ENCODE measurements at regions not wholly inside any gene's neighbourhood (a gene's known extent, or its start where the extent isn't known, plus 50 kb on each side); places are given as distances from the start of the nearest gene placed in this dataset.

DNA sequence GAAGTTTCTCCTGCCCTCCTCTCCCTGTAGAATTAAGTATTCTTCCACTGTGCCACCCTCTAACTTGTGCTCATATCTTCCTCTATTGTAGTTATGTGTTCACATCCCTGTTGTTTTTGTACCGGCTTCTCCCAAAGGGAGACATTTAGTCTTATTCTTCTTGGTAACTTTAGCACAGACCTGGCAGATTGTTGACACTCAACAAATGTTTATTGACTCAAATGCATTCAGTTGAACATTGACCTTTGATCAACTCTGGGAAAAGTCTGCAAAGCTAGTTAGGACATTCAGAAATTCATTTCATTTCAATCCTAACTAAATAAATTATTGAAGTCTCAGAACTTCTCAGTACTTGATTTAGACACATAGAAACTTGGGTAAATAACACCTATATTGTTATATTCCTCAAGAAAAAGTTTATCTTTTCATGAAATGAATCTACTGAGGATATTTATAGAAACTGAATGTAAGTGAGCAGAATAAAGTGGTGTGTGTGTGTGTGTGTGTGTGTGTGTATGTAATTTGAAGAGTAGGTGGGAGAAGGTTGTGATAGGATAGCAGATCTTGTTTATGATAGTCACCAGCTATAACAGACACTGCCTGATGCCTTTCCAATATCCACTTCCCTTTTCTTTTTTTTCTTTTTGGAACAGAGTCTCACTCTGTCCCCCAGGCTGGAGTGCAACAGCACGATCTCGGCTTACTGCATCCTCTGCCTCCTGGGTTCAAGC lies 872.4 kb upstream of the CXADR start:
- no peaks in the 10 kb centered on the region for H3K27me3 ChIP-seq (ENCODE audit: control insufficient read depth, insufficient read depth, low read length, poor library complexity, severe bottlenecking)
- H3K36me3 ChIP-seq (ENCODE audit: control insufficient read depth, insufficient read depth, low read length): no peaks in the 10 kb centered on the region
- H3K4me3 ChIP-seq (ENCODE audit: insufficient read depth, low read depth, low read length): no peak overlapping the region
- H3K9me3 ChIP-seq (ENCODE audit: control insufficient read depth, low read length): no peaks in the 10 kb centered on the region
- H3K27ac ChIP-seq (ENCODE audit: insufficient read depth, low read depth, low read length, poor library complexity, severe bottlenecking): no peak overlapping the region
- 89 to 94% methylated on average over 3 of the region's 3 CpGs for WGBS, 2 experiments
- no peaks in the 10 kb centered on the region for H3K4me1 ChIP-seq (ENCODE audit: control insufficient read depth, insufficient read depth, low read length)

DNA sequence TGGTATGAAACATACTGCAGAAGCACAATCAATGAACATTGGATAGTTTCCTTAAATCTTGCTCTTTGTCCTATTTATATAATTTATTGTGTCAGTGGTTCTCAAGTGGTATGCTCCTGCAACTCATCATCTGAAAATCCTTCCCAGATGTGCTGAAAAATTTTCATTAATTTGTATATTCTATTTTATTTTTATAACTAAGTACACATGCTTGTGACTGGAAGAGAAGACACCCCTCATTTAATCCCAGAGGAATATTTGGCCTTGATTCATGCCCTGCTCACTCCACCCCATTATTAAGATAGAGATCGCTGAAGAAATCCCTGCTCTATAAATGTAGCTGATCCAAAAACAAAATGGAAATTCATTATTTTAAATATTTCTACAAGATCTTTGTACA lies 870.5 kb upstream of the CXADR start:
- Histone ChIP-seq H3K9me3 (ENCODE audit: control insufficient read depth, low read length) (no peaks in the 10 kb centered on the region), H3K27me3 (ENCODE audit: control insufficient read depth, insufficient read depth, low read length, poor library complexity, severe bottlenecking) (no peaks in the 10 kb centered on the region), H3K4me1 (ENCODE audit: control insufficient read depth, insufficient read depth, low read length) (no peaks in the 10 kb centered on the region), H3K27ac (ENCODE audit: insufficient read depth, low read depth, low read length, poor library complexity, severe bottlenecking) (no peak overlapping the region), H3K4me3 (ENCODE audit: insufficient read depth, low read depth, low read length) (no peak overlapping the region), H3K36me3 (ENCODE audit: control insufficient read depth, insufficient read depth, low read length) (no peaks in the 10 kb centered on the region)
- WGBS, 2 experiments: 89 to 90% methylated on average over 1 of the region's 1 CpG

DNA sequence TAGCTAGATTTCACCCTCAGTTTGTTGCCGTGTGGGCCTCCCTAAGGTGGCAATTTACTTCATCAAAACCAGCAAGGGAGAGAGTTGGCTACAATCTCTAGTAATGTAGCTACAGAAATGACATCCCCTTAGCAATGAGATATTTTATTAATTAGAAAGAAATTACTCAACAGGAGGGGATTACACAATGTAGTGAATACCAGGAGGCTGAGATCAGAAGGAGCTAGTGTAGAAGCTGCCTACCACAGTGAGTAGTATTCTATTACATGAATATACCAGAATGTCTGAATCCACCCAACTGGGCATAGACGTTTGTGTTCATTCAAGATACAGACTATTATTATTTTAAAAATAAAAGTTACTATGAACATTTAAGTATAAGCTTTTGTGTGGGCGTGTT lies 868.2 kb upstream of the CXADR start:
- Histone ChIP-seq H3K27ac (ENCODE audit: insufficient read depth, low read depth, low read length, poor library complexity, severe bottlenecking) (no peak overlapping the region), H3K9me3 (ENCODE audit: control insufficient read depth, low read length) (no peaks in the 10 kb centered on the region), H3K27me3 (ENCODE audit: control insufficient read depth, insufficient read depth, low read length, poor library complexity, severe bottlenecking) (no peaks in the 10 kb centered on the region), H3K36me3 (ENCODE audit: control insufficient read depth, insufficient read depth, low read length) (no peaks in the 10 kb centered on the region), H3K4me1 (ENCODE audit: control insufficient read depth, insufficient read depth, low read length) (no peaks in the 10 kb centered on the region), H3K4me3 (ENCODE audit: insufficient read depth, low read depth, low read length) (no peak overlapping the region)
- WGBS, 2 experiments: 91 to 97% methylated on average over 1 to 2 of the region's 3 CpGs

DNA sequence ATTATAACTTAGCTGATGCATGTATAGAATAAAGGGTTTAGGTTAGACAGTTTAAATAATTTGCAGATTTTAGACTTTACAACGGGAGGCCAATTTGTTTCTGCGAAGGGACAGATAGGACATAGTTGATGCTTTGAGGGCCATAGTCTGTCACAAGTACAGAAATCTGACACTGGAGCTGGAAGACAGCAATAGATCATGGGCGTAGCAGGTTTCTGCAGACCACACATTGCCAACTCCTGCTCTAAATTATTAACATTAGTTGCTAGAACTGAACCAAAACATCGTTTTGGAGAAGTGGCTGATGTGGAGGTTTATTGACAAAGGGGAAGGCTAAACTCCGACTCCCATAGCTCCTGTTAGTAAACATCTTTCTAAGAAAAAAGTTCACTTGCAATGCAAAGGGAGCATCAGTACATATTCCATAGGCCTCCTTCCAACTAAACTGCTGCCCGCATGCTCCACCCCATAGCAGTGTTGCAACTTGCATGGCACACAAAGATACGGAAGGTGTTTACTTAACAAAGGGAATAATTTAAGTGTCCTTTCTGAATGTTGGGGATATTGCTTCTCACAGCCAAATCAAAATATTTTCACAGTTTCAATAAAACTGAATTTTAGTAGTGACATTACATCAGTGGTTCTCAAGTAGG lies 862.0 kb upstream of the CXADR start:
- no peaks in the 10 kb centered on the region for H3K4me1 ChIP-seq (ENCODE audit: control insufficient read depth, insufficient read depth, low read length)
- WGBS, 2 experiments: 95 to 98% methylated on average over 5 to 6 of the region's 7 CpGs
- H3K27me3 ChIP-seq (ENCODE audit: control insufficient read depth, insufficient read depth, low read length, poor library complexity, severe bottlenecking): no peaks in the 10 kb centered on the region
- H3K27ac ChIP-seq (ENCODE audit: insufficient read depth, low read depth, low read length, poor library complexity, severe bottlenecking): no peak overlapping the region
- no peak overlapping the region for H3K4me3 ChIP-seq (ENCODE audit: insufficient read depth, low read depth, low read length)
- no peaks in the 10 kb centered on the region for H3K36me3 ChIP-seq (ENCODE audit: control insufficient read depth, insufficient read depth, low read length)
- no peaks in the 10 kb centered on the region for H3K9me3 ChIP-seq (ENCODE audit: control insufficient read depth, low read length)

DNA sequence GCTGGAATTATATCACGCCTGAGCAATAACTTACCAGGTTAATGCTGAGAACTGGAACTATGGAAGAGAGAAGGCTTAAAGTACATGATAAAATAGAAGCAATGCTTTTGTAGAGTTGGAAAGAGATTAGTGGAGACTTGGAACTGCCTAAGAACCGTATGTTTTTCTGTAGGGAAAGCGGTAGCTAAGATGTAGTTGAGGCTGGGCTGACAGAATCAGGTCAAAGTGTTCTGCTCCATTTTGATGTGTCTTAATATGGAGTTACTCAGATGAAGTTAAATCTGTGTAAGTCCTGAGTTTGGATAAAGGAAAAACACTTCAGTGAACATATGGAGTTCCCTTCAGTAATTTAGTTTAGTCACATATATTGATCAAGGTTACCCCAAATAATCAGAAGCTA lies 860.9 kb upstream of the CXADR start:
- no peaks in the 10 kb centered on the region for H3K9me3 ChIP-seq (ENCODE audit: control insufficient read depth, low read length)
- no peak overlapping the region for H3K4me3 ChIP-seq (ENCODE audit: insufficient read depth, low read depth, low read length)
- H3K4me1 ChIP-seq (ENCODE audit: control insufficient read depth, insufficient read depth, low read length): no peaks in the 10 kb centered on the region
- H3K27me3 ChIP-seq (ENCODE audit: control insufficient read depth, insufficient read depth, low read length, poor library complexity, severe bottlenecking): no peaks in the 10 kb centered on the region
- H3K36me3 ChIP-seq (ENCODE audit: control insufficient read depth, insufficient read depth, low read length): no peaks in the 10 kb centered on the region
- no peak overlapping the region for H3K27ac ChIP-seq (ENCODE audit: insufficient read depth, low read depth, low read length, poor library complexity, severe bottlenecking)
- WGBS, 2 experiments: 92 to 95% methylated on average over 3 of the region's 3 CpGs

DNA sequence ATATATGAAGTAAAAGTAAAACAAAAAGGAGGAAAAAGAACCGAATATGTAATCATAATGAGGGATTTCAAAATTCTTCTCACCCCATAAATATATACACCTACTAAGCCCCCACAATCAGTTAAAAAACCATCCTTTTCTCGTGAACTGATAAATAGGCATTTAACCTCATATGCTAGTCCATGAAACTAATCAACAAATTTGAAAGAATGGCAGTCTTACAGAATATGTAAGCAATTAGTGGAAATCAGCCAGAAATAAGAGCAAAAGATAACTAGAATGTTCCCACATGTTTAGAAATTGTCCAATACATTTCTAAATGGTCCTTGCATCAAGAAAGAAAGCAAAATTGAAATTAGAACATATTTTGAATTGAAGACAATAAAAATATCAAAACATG lies 849.4 kb upstream of the CXADR start:
- 88 to 97% methylated on average over 1 to 2 of the region's 2 CpGs for WGBS, 2 experiments
- Histone ChIP-seq H3K27ac (ENCODE audit: insufficient read depth, low read depth, low read length, poor library complexity, severe bottlenecking) (no peak overlapping the region), H3K36me3 (ENCODE audit: control insufficient read depth, insufficient read depth, low read length) (no peaks in the 10 kb centered on the region), H3K9me3 (ENCODE audit: control insufficient read depth, low read length) (no peaks in the 10 kb centered on the region), H3K27me3 (ENCODE audit: control insufficient read depth, insufficient read depth, low read length, poor library complexity, severe bottlenecking) (no peaks in the 10 kb centered on the region), H3K4me1 (ENCODE audit: control insufficient read depth, insufficient read depth, low read length) (no peaks in the 10 kb centered on the region), H3K4me3 (ENCODE audit: insufficient read depth, low read depth, low read length) (no peak overlapping the region)

DNA sequence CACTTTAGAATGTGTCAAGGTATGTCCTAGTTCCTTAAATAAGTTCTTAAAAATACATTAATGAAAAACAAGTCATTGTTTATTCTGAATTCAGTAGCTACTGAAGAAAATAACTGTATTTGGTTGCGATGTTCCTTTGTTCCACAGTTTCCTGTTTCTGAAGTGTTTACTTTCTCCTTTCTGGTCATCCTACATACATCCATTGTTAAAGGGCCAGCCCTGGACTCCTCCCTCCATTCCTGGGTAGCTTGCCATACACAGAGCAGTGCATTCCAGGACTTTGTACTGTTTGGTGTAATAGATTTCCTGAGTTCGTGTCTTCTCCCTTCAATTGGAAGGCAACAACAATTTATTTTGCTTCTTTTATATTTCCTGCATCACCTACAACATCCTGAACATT lies 845.4 kb upstream of the CXADR start:
- no peaks in the 10 kb centered on the region for H3K27me3 ChIP-seq (ENCODE audit: control insufficient read depth, insufficient read depth, low read length, poor library complexity, severe bottlenecking)
- no peak overlapping the region for H3K27ac ChIP-seq (ENCODE audit: insufficient read depth, low read depth, low read length, poor library complexity, severe bottlenecking)
- no peaks in the 10 kb centered on the region for H3K4me1 ChIP-seq (ENCODE audit: control insufficient read depth, insufficient read depth, low read length)
- no peaks in the 10 kb centered on the region for H3K36me3 ChIP-seq (ENCODE audit: control insufficient read depth, insufficient read depth, low read length)
- H3K4me3 ChIP-seq (ENCODE audit: insufficient read depth, low read depth, low read length): no peak overlapping the region
- H3K9me3 ChIP-seq (ENCODE audit: control insufficient read depth, low read length): no peaks in the 10 kb centered on the region
- WGBS, 2 experiments: 90 to 94% methylated on average over 2 of the region's 2 CpGs

DNA sequence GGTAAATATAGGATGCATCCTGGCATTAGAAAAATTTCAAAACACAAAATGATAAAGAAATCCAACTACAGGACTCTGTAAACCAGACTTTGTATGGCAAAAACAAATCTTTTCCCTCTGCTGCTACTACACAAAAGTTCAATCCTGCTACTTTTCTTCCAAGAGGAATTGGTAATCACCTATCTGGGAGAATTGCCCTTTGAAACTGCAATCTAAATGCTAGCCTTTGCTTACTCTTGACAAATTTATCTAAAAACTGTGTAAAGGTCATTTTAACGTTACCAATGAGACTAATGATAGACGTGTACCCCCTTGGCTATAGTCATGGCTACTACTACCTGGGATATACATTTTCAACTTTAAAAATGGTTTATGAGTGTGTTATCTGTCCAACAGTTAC lies 837.9 kb upstream of the CXADR start:
- no peaks in the 10 kb centered on the region for H3K27me3 ChIP-seq (ENCODE audit: control insufficient read depth, insufficient read depth, low read length, poor library complexity, severe bottlenecking)
- H3K9me3 ChIP-seq (ENCODE audit: control insufficient read depth, low read length): no peaks in the 10 kb centered on the region
- no peak overlapping the region for H3K4me3 ChIP-seq (ENCODE audit: insufficient read depth, low read depth, low read length)
- no peaks in the 10 kb centered on the region for H3K36me3 ChIP-seq (ENCODE audit: control insufficient read depth, insufficient read depth, low read length)
- H3K4me1 ChIP-seq (ENCODE audit: control insufficient read depth, insufficient read depth, low read length): no peaks in the 10 kb centered on the region
- H3K27ac ChIP-seq (ENCODE audit: insufficient read depth, low read depth, low read length, poor library complexity, severe bottlenecking): no peak overlapping the region
- 53 to 93% methylated on average over 2 of the region's 2 CpGs for WGBS, 2 experiments

DNA sequence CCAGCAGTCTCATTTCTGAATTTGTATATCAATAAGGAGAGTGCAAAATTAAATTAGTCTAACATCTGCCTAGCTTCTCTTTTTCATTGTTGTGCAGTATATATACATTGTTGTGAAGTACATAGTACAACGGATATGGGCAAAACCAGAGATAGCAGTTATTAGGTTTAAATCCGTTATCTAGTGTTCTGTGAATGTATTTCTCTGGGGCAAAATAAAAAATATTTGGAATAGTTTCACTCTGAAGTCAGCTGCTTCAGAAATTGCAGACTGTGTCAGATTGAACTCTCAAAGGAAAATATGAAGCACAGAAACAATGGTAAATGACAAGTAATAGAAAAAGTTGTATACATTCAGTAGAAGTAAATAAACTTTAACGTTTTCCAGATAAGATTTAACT lies 836.5 kb upstream of the CXADR start:
- H3K9me3 ChIP-seq (ENCODE audit: control insufficient read depth, low read length): no peaks in the 10 kb centered on the region
- WGBS, 2 experiments: 94 to 96% methylated on average over 3 of the region's 3 CpGs
- no peaks in the 10 kb centered on the region for H3K36me3 ChIP-seq (ENCODE audit: control insufficient read depth, insufficient read depth, low read length)
- H3K4me3 ChIP-seq (ENCODE audit: insufficient read depth, low read depth, low read length): no peak overlapping the region
- no peak overlapping the region for H3K27ac ChIP-seq (ENCODE audit: insufficient read depth, low read depth, low read length, poor library complexity, severe bottlenecking)
- H3K4me1 ChIP-seq (ENCODE audit: control insufficient read depth, insufficient read depth, low read length): no peaks in the 10 kb centered on the region
- no peaks in the 10 kb centered on the region for H3K27me3 ChIP-seq (ENCODE audit: control insufficient read depth, insufficient read depth, low read length, poor library complexity, severe bottlenecking)

DNA sequence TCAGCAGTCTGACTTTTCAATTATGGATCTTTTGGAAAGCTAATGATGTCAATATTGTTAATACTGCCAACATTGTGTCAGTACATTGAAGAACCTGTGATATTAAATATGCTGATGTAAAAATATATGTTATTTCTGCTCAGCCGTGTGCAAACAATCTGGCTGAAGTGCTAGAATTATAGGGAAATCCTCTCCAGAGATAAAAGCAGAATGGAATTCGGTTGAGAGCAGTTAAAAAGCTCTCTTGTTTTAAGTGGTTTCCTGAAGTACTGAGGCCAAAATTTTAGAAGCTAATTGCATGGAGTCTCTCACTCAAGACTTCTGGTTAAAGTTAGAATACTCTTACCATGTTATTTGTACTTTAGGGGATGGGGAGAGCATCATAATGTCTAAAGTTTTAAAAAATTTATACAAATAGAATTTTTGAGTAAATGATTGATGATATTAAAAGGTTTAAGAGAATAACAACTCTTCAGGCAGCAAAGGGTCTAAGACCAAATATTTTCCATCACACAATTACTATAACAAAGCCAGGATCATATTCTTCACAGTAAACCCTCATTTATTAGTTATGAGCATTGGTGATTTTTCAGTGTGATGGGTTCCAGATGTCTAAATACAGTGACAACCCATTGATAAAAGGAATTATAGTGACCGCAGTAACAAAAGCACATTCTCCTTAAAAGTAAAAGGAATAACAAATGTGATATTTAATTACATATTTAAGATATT lies 834.2 kb upstream of the CXADR start:
- no peaks in the 10 kb centered on the region for H3K4me1 ChIP-seq (ENCODE audit: control insufficient read depth, insufficient read depth, low read length)
- no peak overlapping the region for H3K4me3 ChIP-seq (ENCODE audit: insufficient read depth, low read depth, low read length)
- H3K36me3 ChIP-seq (ENCODE audit: control insufficient read depth, insufficient read depth, low read length): no peaks in the 10 kb centered on the region
- H3K9me3 ChIP-seq (ENCODE audit: control insufficient read depth, low read length): no peaks in the 10 kb centered on the region
- H3K27ac ChIP-seq (ENCODE audit: insufficient read depth, low read depth, low read length, poor library complexity, severe bottlenecking): no peak overlapping the region
- no peaks in the 10 kb centered on the region for H3K27me3 ChIP-seq (ENCODE audit: control insufficient read depth, insufficient read depth, low read length, poor library complexity, severe bottlenecking)
- 80 to 92% methylated on average over 2 of the region's 3 CpGs for WGBS, 2 experiments

Measured in ectodermal cell (in vitro differentiated cells).